ENCODE measurements at regions not wholly inside any gene's neighbourhood (a gene's known extent, or its start where the extent isn't known, plus 50 kb on each side); places are given as distances from the start of the nearest gene placed in this dataset.

DNA sequence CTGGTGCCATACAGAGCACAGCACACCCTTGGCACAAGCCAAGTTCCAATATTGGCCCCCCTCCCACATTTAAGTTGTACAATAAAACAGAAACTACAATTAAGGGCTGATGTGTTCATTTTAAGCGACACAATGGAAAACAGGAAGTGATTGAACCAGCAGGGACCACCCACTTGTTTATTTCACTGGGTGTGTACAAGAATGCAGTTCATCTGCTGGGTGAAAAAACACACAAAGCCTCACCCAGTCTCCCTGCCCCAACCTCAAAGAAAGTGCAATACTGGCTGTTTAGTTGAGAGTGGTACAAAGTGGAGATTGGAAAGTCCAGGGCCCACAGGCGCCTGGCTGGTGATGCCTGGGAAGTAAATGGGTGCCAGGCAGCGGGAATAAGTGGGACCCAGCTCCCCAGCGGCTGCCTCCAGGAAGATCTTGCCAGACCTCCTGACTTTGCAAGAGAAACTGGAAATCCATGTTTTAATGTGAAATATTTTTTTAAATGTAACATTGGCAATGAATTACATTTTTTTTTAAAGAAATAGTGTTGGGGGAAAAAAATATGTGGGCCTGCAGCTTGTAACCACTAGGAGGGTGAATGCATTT is 322.1 kb downstream of the ZNF536 start:
- H3K4me3 ChIP-seq, result no peak overlapping the region
- H3K79me2 ChIP-seq, result no peaks in the 10 kb centered on the region
- no peaks in the 10 kb centered on the region for H4K20me1 ChIP-seq (ENCODE audit: insufficient read depth, poor library complexity, severe bottlenecking)
- no peak overlapping the region for H3K4me2 ChIP-seq
- peaks cover 28% of the 10 kb centered on the region for H3K27me3 ChIP-seq
- no peaks in the 10 kb centered on the region for H3K9me3 ChIP-seq (ENCODE audit: low read depth)
- H3K36me3 ChIP-seq (replicated peaks; ENCODE audit: insufficient read depth, low read depth), result no peaks in the 10 kb centered on the region
- no peak for TF ChIP-seq EZH2phosphoT487 (IDR thresholded peaks at IDR 0.05; ENCODE audit: low read depth, severe bottlenecking, unreplicated experiment)
- no peak for TF ChIP-seq EZH2 (IDR thresholded peaks at IDR 0.05; ENCODE audit: borderline replicate concordance)
- TF ChIP-seq, protein P1, sequence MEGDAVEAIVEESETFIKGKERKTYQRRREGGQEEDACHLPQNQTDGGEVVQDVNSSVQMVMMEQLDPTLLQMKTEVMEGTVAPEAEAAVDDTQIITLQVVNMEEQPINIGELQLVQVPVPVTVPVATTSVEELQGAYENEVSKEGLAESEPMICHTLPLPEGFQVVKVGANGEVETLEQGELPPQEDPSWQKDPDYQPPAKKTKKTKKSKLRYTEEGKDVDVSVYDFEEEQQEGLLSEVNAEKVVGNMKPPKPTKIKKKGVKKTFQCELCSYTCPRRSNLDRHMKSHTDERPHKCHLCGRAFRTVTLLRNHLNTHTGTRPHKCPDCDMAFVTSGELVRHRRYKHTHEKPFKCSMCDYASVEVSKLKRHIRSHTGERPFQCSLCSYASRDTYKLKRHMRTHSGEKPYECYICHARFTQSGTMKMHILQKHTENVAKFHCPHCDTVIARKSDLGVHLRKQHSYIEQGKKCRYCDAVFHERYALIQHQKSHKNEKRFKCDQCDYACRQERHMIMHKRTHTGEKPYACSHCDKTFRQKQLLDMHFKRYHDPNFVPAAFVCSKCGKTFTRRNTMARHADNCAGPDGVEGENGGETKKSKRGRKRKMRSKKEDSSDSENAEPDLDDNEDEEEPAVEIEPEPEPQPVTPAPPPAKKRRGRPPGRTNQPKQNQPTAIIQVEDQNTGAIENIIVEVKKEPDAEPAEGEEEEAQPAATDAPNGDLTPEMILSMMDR (IDR thresholded peaks at IDR 0.05; ENCODE audit: poor library complexity), result no peak
- 79% methylated on average over 4 of the region's 4 CpGs for WGBS (ENCODE audit: low lambda C conversion rate, missing lambda C conversion rate)
- peaks cover 19% of the 10 kb centered on the region for H3K4me1 ChIP-seq (ENCODE audit: insufficient read depth)
- H2AFZ ChIP-seq, result no peak overlapping the region
- DNase-seq (ENCODE audit: low spot score), result no peak
- H3K9me2 ChIP-seq (replicated peaks; ENCODE audit: insufficient read depth), result no peaks in the 10 kb centered on the region
- no peak overlapping the region for H3K27ac ChIP-seq

DNA sequence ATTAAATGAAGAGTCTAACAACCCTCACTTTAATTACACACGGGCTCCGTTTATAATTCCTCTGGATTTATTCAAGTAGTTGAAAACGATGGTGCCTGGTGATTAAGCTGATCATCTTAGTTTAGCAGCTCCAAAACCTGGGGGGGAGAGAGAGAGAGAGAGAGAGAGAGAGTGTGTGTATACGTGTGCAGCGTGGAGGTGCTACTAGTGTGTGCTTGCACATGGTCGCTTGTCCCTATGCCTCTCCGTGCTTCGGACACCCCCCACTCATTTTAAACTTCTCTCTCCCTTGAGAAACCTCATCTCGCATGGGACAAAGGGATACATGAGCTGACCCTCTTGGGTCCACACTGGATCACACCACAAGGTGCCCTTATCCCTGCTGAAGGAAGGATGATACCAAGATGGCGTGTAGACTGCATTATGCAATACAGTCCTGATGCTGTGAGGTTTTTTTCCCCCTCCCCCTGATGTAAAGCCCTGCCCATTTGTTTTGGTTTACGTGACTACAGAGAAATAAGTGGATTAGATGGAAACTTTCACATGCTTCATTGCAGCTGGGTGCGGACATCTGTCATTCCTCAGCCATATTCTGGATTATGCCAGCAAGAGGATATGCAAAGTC is 320.8 kb downstream of the ZNF536 start:
- no peaks in the 10 kb centered on the region for H3K79me2 ChIP-seq
- no peaks in the 10 kb centered on the region for H3K9me2 ChIP-seq (replicated peaks; ENCODE audit: insufficient read depth)
- peaks cover 19% of the 10 kb centered on the region for H3K4me1 ChIP-seq (ENCODE audit: insufficient read depth)
- peak overlapping the region; percentile 73 for H3K27ac ChIP-seq
- no peaks in the 10 kb centered on the region for H3K36me3 ChIP-seq (replicated peaks; ENCODE audit: insufficient read depth, low read depth)
- TF ChIP-seq EZH2 (IDR thresholded peaks at IDR 0.05; ENCODE audit: borderline replicate concordance), result no peak
- TF ChIP-seq, protein P1 (IDR thresholded peaks at IDR 0.05; ENCODE audit: poor library complexity), result no peak
- TF ChIP-seq EZH2phosphoT487 (IDR thresholded peaks at IDR 0.05; ENCODE audit: low read depth, severe bottlenecking, unreplicated experiment), result no peak
- no peaks in the 10 kb centered on the region for H3K9me3 ChIP-seq (ENCODE audit: low read depth)
- 57% methylated on average over 12 of the region's 12 CpGs for WGBS (ENCODE audit: low lambda C conversion rate, missing lambda C conversion rate)
- H4K20me1 ChIP-seq (ENCODE audit: insufficient read depth, poor library complexity, severe bottlenecking), result no peaks in the 10 kb centered on the region
- H3K27me3 ChIP-seq, result peaks cover 41% of the 10 kb centered on the region
- no peak for DNase-seq (ENCODE audit: low spot score)
- peak overlapping the region; percentile 62 for H3K4me2 ChIP-seq
- no peak overlapping the region for H3K4me3 ChIP-seq
- no peak overlapping the region for H2AFZ ChIP-seq

DNA sequence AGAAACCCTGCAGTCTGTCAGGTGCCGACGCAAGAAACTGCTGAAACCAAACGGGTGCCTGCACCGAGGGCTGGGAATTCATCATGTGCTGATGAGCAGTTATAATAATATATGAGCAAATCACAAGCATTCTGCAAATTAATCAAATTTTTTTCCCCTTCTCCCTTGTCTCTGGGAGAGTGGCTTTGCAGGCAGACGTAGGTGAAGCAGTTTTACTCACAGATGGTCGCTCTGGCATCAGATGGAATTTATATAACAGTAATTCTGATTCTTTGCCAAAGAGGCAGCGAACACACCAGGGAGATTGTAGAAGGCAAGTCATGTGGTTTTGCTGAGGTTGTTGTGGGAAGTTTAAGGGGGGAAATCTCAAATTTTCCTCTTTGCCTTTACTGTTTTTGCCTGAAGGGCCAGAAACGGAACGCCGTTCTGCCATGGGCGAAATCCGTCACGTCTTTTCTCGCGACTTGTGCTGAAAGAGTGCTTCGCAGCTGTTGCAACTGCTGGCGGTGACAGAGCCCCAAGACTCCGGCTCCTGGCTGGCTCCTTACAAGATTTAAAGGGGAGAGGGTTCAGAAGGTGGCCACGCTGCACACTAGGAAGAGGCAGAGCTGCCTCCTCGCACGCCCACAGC is 320.1 kb downstream of the ZNF536 start:
- H3K36me3 ChIP-seq (replicated peaks; ENCODE audit: insufficient read depth, low read depth), result no peaks in the 10 kb centered on the region
- peaks cover 41% of the 10 kb centered on the region for H3K27me3 ChIP-seq
- no peaks in the 10 kb centered on the region for H3K9me2 ChIP-seq (replicated peaks; ENCODE audit: insufficient read depth)
- DNase-seq (ENCODE audit: low spot score), result no peak
- H4K20me1 ChIP-seq (ENCODE audit: insufficient read depth, poor library complexity, severe bottlenecking), result no peaks in the 10 kb centered on the region
- TF ChIP-seq, protein P1 (IDR thresholded peaks at IDR 0.05; ENCODE audit: poor library complexity), result no peak
- TF ChIP-seq EZH2 (IDR thresholded peaks at IDR 0.05; ENCODE audit: borderline replicate concordance) (no peak), EZH2phosphoT487 (IDR thresholded peaks at IDR 0.05; ENCODE audit: low read depth, severe bottlenecking, unreplicated experiment) (no peak)
- H3K4me2 ChIP-seq, result peak overlapping the region; percentile 62
- no peaks in the 10 kb centered on the region for H3K9me3 ChIP-seq (ENCODE audit: low read depth)
- no peaks in the 10 kb centered on the region for H3K79me2 ChIP-seq
- WGBS (ENCODE audit: low lambda C conversion rate, missing lambda C conversion rate), result 44% methylated on average over 21 of the region's 21 CpGs
- H3K4me3 ChIP-seq, result no peak overlapping the region
- H2AFZ ChIP-seq, result no peak overlapping the region
- H3K4me1 ChIP-seq (ENCODE audit: insufficient read depth), result peaks cover 20% of the 10 kb centered on the region
- peak overlapping the region; percentile 73 for H3K27ac ChIP-seq

All from hepatocyte (in vitro differentiated cells).